SU-DHL-6 (cell line): ENCODE measurements at regions not wholly inside any gene's neighbourhood (a gene's known extent, or its start where the extent isn't known, plus 50 kb on each side); places are given as distances from the start of the nearest gene placed in this dataset.

Experiments
- EZH2phosphoT487 ChIP-seq: fragments of 200-600 bp; sonication (generic), shearing (Covaris generic); conservative IDR thresholded peaks from 2 replicates; pipeline ENCODE4 v1.6.1; 2018; ENCODE audit warnings: mild to moderate bottlenecking, antibody characterized with exemption, low read length, moderate library complexity, mixed read lengths
- TF ChIP-seq, protein P1 (sequence below): fragments of 200-600 bp; sonication (generic); IDR thresholded peaks from one replicate; pipeline ENCODE4 v1.5.1; 2017; ENCODE audit warnings: antibody characterized with exemption, mild to moderate bottlenecking, low read length, moderate library complexity; ENCODE audit not compliant: insufficient read depth, poor library complexity, severe bottlenecking

DNA sequence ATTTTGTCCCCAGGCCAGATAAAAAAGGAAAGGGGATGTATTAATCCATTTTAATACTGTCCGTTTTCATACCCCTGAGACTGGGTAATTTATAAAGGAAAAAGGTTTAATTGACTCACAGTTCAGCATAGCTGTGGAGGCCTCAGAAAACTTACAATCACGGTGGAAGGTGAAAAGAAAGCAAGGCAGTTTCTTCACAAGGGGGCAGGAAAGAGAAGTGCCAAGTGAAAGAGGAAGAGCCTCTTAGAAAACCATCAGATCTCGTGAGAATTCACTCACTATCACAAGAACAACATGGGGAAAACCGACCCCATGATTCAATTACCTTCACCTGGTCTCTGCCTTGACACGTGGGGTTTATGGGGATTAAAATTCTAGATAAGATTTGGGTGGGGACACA lies 152.5 kb downstream of the IBTK start:
- TF ChIP-seq, protein P1, sequence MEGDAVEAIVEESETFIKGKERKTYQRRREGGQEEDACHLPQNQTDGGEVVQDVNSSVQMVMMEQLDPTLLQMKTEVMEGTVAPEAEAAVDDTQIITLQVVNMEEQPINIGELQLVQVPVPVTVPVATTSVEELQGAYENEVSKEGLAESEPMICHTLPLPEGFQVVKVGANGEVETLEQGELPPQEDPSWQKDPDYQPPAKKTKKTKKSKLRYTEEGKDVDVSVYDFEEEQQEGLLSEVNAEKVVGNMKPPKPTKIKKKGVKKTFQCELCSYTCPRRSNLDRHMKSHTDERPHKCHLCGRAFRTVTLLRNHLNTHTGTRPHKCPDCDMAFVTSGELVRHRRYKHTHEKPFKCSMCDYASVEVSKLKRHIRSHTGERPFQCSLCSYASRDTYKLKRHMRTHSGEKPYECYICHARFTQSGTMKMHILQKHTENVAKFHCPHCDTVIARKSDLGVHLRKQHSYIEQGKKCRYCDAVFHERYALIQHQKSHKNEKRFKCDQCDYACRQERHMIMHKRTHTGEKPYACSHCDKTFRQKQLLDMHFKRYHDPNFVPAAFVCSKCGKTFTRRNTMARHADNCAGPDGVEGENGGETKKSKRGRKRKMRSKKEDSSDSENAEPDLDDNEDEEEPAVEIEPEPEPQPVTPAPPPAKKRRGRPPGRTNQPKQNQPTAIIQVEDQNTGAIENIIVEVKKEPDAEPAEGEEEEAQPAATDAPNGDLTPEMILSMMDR: no peak
- no peak for TF ChIP-seq EZH2phosphoT487
